Gastroesophageal sphincter (tissue), 3 donors: ENCODE measurements at regions not wholly inside any gene's neighbourhood (a gene's known extent, or its start where the extent isn't known, plus 50 kb on each side); places are given as distances from the start of the nearest gene placed in this dataset.

Experiments
- CTCF ChIP-seq, 4 experiments: fragments of 200-600 bp in 2 of 4; fragments of 450-650 bp in 2 of 4; sonication (generic) in 1 of 4; IDR thresholded peaks; one replicate each; pipeline ENCODE4 v1.5.1; 2017 to 2019; ENCODE audit warnings: antibody characterized with exemption in 4 of 4, mild to moderate bottlenecking in 2 of 4, moderate library complexity in 2 of 4
- EP300 ChIP-seq: sonication (generic); formaldehyde crosslinking; IDR thresholded peaks from one replicate; pipeline ENCODE4 v1.6.1; 2017; ENCODE audit warnings: antibody characterized with exemption, mild to moderate bottlenecking
- POLR2A ChIP-seq, 2 donors: fragments of 450-650 bp; IDR thresholded peaks; one replicate each; pipeline ENCODE4 v1.6.1; 2017; ENCODE audit warnings: antibody characterized with exemption in 2 of 2, mild to moderate bottlenecking in 2 of 2, moderate library complexity in 1 of 2

GRCh38 chr7:22604246-22604645, 104.3 kb upstream of the STEAP1B start:
- TF ChIP-seq CTCF (IDR thresholded peaks at IDR 0.05) (no peak), POLR2A (IDR thresholded peaks at IDR 0.05) (no peak), EP300 (no peak)
